Colonic mucosa (tissue), 4 donors: ENCODE measurements at regions not wholly inside any gene's neighbourhood (a gene's known extent, or its start where the extent isn't known, plus 50 kb on each side); places are given as distances from the start of the nearest gene placed in this dataset.

Source experiments
- DNase-seq: peaks from one replicate; pipeline ENCODE4 v3.0.0-alpha.2; 2020
- H3K27ac ChIP-seq: fragments of 200-600 bp; one replicate; pipeline ENCODE4 v1.8.0; 2021
- H3K27me3 ChIP-seq: fragments of 200-600 bp; one replicate; pipeline ENCODE4 v1.8.0; 2021
- H3K36me3 ChIP-seq: fragments of 200-600 bp; one replicate; pipeline ENCODE4 v1.8.0; 2021
- H3K4me1 ChIP-seq: fragments of 200-600 bp; one replicate; pipeline ENCODE4 v1.8.0; 2021; ENCODE audit warnings: mild to moderate bottlenecking
- H3K4me3 ChIP-seq: fragments of 200-600 bp; one replicate; pipeline ENCODE4 v1.8.0; 2021
- H3K9ac ChIP-seq, 2 donors: one replicate each; pipeline ENCODE4 v1.7.0; 2013; ENCODE audit warnings: control low read depth in 2 of 2, low read depth in 2 of 2, low read length in 2 of 2
- H3K9me3 ChIP-seq: fragments of 200-600 bp; one replicate; pipeline ENCODE4 v1.8.0; 2021
- intact Hi-C: fragments of 100-400 bp; cut with DNase I; formaldehyde crosslinking; loops from one replicate; pipeline ENCODE4 v1.14.1; 2022
- TF ChIP-seq, protein P1 (sequence below): fragments of 200-600 bp; IDR thresholded peaks from one replicate; pipeline ENCODE4 v1.8.0; 2022; ENCODE audit warnings: antibody characterized with exemption, mild to moderate bottlenecking
- donor health status: healthy.
- donor health status: DM: no; HTN: no; CAD: no.
- donor health status: DM: no; HTN: no; CAD: no.

DNA sequence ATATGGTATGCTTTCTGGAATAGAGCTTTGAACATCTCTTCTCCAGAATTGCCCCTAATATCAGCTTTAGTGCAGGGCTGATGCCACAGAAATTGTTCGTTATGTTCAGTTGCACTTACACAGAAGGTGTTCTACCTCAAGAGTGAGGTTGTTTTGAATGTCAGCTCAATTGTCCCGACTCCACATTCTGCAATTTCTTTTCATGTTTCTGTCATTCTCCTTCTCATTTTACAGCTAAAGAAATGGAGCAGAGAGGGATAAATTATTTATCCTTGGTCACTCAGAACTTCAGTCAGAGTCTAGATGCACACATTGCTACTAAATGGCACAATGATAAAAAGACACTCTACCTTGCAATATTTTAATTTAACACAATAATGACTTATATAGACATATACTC lies 137.0 kb upstream of the CCN2 start:
- Histone ChIP-seq H3K27me3 (no peaks in the 10 kb centered on the region), H3K36me3 (no peaks in the 10 kb centered on the region), H3K9me3 (no peaks in the 10 kb centered on the region), H3K4me3 (no peak overlapping the region), H3K4me1 (no peaks in the 10 kb centered on the region), H3K27ac (no peak overlapping the region), H3K9ac (no peak overlapping the region)
- TF ChIP-seq, protein P1, sequence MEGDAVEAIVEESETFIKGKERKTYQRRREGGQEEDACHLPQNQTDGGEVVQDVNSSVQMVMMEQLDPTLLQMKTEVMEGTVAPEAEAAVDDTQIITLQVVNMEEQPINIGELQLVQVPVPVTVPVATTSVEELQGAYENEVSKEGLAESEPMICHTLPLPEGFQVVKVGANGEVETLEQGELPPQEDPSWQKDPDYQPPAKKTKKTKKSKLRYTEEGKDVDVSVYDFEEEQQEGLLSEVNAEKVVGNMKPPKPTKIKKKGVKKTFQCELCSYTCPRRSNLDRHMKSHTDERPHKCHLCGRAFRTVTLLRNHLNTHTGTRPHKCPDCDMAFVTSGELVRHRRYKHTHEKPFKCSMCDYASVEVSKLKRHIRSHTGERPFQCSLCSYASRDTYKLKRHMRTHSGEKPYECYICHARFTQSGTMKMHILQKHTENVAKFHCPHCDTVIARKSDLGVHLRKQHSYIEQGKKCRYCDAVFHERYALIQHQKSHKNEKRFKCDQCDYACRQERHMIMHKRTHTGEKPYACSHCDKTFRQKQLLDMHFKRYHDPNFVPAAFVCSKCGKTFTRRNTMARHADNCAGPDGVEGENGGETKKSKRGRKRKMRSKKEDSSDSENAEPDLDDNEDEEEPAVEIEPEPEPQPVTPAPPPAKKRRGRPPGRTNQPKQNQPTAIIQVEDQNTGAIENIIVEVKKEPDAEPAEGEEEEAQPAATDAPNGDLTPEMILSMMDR = no peak
- intact Hi-C loops = loop anchor here (10.0 kb wide), 1 partner anchor 323 kb away; no protein-coding TSS in a partner anchor
- no peak for DNase-seq

DNA sequence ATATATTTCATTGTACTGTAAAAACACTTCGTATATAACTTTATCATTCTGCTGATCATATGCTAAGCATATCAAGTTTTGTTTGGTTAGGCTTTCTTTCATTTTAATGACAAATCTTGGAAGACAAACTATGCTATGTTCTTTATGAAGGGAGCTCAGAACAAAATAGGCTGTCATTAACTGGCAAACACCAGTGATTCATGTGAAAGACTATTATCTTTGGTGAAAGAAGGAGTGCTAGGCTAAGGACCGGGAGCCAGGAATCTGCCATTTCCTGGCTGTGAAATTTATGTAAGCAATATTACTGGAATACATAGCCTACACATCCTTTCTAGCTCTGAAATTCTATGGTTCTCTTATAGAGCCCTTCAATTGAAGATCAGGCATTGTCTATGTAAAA lies 136.2 kb upstream of the CCN2 start:
- Histone ChIP-seq H3K27me3 (no peaks in the 10 kb centered on the region), H3K36me3 (no peaks in the 10 kb centered on the region), H3K9ac (no peak overlapping the region), H3K4me3 (no peak overlapping the region), H3K4me1 (no peaks in the 10 kb centered on the region), H3K27ac (no peak overlapping the region), H3K9me3 (no peaks in the 10 kb centered on the region)
- DNase-seq = no peak
- TF ChIP-seq, protein P1 = no peak
- intact Hi-C loops = loop anchor here (10.0 kb wide), 1 partner anchor 323 kb away; no protein-coding TSS in a partner anchor

- no peak overlapping the region for H3K9ac ChIP-seq
- DNase-seq = no peak
- intact Hi-C loops = loop anchor here (10.0 kb wide), 1 partner anchor 321 kb away; no protein-coding TSS in a partner anchor
- no peak overlapping the region for H3K4me3 ChIP-seq
- H3K27me3 ChIP-seq = no peaks in the 10 kb centered on the region
- no peaks in the 10 kb centered on the region for H3K36me3 ChIP-seq
- H3K9me3 ChIP-seq = no peaks in the 10 kb centered on the region
- TF ChIP-seq, protein P1 = no peak
- peak overlapping the region; percentile 27 for H3K27ac ChIP-seq
- no peaks in the 10 kb centered on the region for H3K4me1 ChIP-seq
Measured at GRCh38 chr6:132085731-132086130, 134.6 kb upstream of the CCN2 start.

- intact Hi-C loops = loop anchor here (10.0 kb wide), 1 partner anchor 320 kb away; no protein-coding TSS in a partner anchor
- no peak overlapping the region for H3K9ac ChIP-seq
- no peaks in the 10 kb centered on the region for H3K9me3 ChIP-seq
- H3K27ac ChIP-seq = peak overlapping the region; percentile 27
- TF ChIP-seq, protein P1 = no peak
- H3K36me3 ChIP-seq = no peaks in the 10 kb centered on the region
- H3K4me1 ChIP-seq = no peaks in the 10 kb centered on the region
- no peak overlapping the region for H3K4me3 ChIP-seq
- H3K27me3 ChIP-seq = no peaks in the 10 kb centered on the region
- no peak for DNase-seq
Measured at GRCh38 chr6:132084811-132085509, 133.8 kb upstream of the CCN2 start.

- no peak for DNase-seq
- H3K4me1 ChIP-seq = no peaks in the 10 kb centered on the region
- H3K9me3 ChIP-seq = no peaks in the 10 kb centered on the region
- TF ChIP-seq, protein P1 = no peak
- no peak overlapping the region for H3K9ac ChIP-seq
- no peaks in the 10 kb centered on the region for H3K27me3 ChIP-seq
- no peak overlapping the region for H3K27ac ChIP-seq
- no peak overlapping the region for H3K4me3 ChIP-seq
- intact Hi-C loops = loop anchor here (10.0 kb wide), 1 partner anchor 318 kb away; no protein-coding TSS in a partner anchor
- no peaks in the 10 kb centered on the region for H3K36me3 ChIP-seq
Measured at GRCh38 chr6:132082421-132082820, 131.2 kb upstream of the CCN2 start.
